Posterior cingulate gyrus (tissue), 11 donors: ENCODE measurements at regions not wholly inside any gene's neighbourhood (a gene's known extent, or its start where the extent isn't known, plus 50 kb on each side); places are given as distances from the start of the nearest gene placed in this dataset.
"Not testable (repeated sequence)": the region's sequence is repeated elsewhere in the genome, so short reads cannot be mapped to it uniquely, and the experiment has no call there.

Source experiments
- DNase-seq, 10 donors: peaks; one replicate each; pipeline versions ENCODE4 v3.0.0 to v3.0.0-alpha.2; 2020 to 2021; ENCODE audit warnings: mixed read lengths in 3 of 10
- intact Hi-C: fragments of 100-400 bp; cut with DNase I; formaldehyde crosslinking; loops from one replicate; pipeline ENCODE4 v1.15.1; 2023

GRCh38 chr9:113738496-113738892, 137.6 kb upstream of the ZNF618 start:
- DNase-seq, result no peak
- intact Hi-C loops, result no loop called here

- DNase-seq, result no peak
- intact Hi-C loops, result no loop called here
These were observed 137.1 kb upstream of the ZNF618 start for GRCh38 chr9:113738893-113739604.

- intact Hi-C loops, DNase-seq: not testable (repeated sequence)
These were observed 136.3 kb upstream of the ZNF618 start for GRCh38 chr9:113739605-113740507.

GRCh38 chr9:113740508-113741500, 135.3 kb upstream of the ZNF618 start:
- DNase-seq, intact Hi-C loops: not testable (repeated sequence)

- no peak for DNase-seq
- intact Hi-C loops, result no loop called here
These were observed 133.9 kb upstream of the ZNF618 start for GRCh38 chr9:113741886-113742854.

GRCh38 chr9:113742878-113743277, 133.2 kb upstream of the ZNF618 start:
- no peak for DNase-seq
- intact Hi-C loops, result no loop called here

- DNase-seq, result no peak
- intact Hi-C loops, result no loop called here
These were observed 129.6 kb upstream of the ZNF618 start for GRCh38 chr9:113746486-113746885.

- intact Hi-C loops, result no loop called here
- no peak for DNase-seq
These were observed 128.0 kb upstream of the ZNF618 start for GRCh38 chr9:113748135-113748534.

- intact Hi-C loops, result no loop called here
- DNase-seq, result no peak
These were observed 122.5 kb upstream of the ZNF618 start for GRCh38 chr9:113753398-113754119.

GRCh38 chr9:113754739-113755138, 121.4 kb upstream of the ZNF618 start:
- intact Hi-C loops, result no loop called here
- no peak for DNase-seq

- intact Hi-C loops, result no loop called here
- no peak for DNase-seq
These were observed 120.7 kb upstream of the ZNF618 start for GRCh38 chr9:113755433-113755832.

- intact Hi-C loops, result no loop called here
These were observed 119.5 kb upstream of the ZNF618 start for GRCh38 chr9:113756476-113757192.

GRCh38 chr9:113763429-113763828, 112.7 kb upstream of the ZNF618 start:
- no peak for DNase-seq
- intact Hi-C loops, result no loop called here

More at GRCh38 chr9:113756476-113757192, 119.5 kb upstream of the ZNF618 start:
- DNase-seq, result no peak

- no peak for DNase-seq
- intact Hi-C loops, result no loop called here
These were observed 111.5 kb upstream of the ZNF618 start for GRCh38 chr9:113764572-113764971.

- no peak for DNase-seq
- intact Hi-C loops, result no loop called here
These were observed 106.7 kb upstream of the ZNF618 start for GRCh38 chr9:113769412-113769811.

GRCh38 chr9:113770396-113770795, 105.7 kb upstream of the ZNF618 start:
- DNase-seq, result no peak
- intact Hi-C loops, result no loop called here

- intact Hi-C loops, result no loop called here
- DNase-seq, result no peak
These were observed 104.9 kb upstream of the ZNF618 start for GRCh38 chr9:113771199-113771598.
